WTC11 (cell line): ENCODE measurements at regions not wholly inside any gene's neighbourhood (a gene's known extent, or its start where the extent isn't known, plus 50 kb on each side); places are given as distances from the start of the nearest gene placed in this dataset.

Experiments used
- ATAC-seq: fragments of 200-7000 bp; cut with Tn5 transposase; 2 replicates; pipeline ENCODE4 v1.10.0; 2021; ENCODE audit warnings: mild to moderate bottlenecking, moderate library complexity
- CTCF ChIA-PET: fragments of 300-600 bp; sonication (Branson Sonifier 250); formaldehyde crosslinking; loops from one replicate; lab custom pipeline; 2021; ENCODE audit warnings: antibody characterized with exemption; lab: Charles Lee
- POLR2A ChIA-PET: fragments of 350-600 bp; sonication (Branson Sonifier 250); formaldehyde crosslinking; loops from one replicate; lab custom pipeline; 2021; ENCODE audit warnings: antibody characterized with exemption; lab: Charles Lee
- DNase-seq: peaks from one replicate; pipeline ENCODE4 v3.0.0; 2021; ENCODE audit warnings: low spot score
- H3K27ac Mint-ChIP-seq: 2 replicates; pipeline ENCODE4 v1.8.0; 2021; ENCODE audit warnings: mixed read lengths
- H3K27me3 Mint-ChIP-seq: 2 replicates; pipeline ENCODE4 v1.8.0; 2021; ENCODE audit warnings: low read depth, mild to moderate bottlenecking, moderate library complexity, mixed read lengths
- H3K36me3 Mint-ChIP-seq: 2 replicates; pipeline ENCODE4 v1.8.0; 2021; ENCODE audit warnings: mixed read lengths
- H3K4me1 Mint-ChIP-seq: 2 replicates; pipeline ENCODE4 v1.8.0; 2022; ENCODE audit warnings: mixed read lengths
- H3K4me3 Mint-ChIP-seq: 2 replicates; pipeline ENCODE4 v1.8.0; 2021; ENCODE audit warnings: mild to moderate bottlenecking, moderate library complexity, mixed read lengths
- H3K9me3 Mint-ChIP-seq: 2 replicates; pipeline ENCODE4 v1.8.0; 2021; ENCODE audit warnings: mixed read lengths
- ELF4 ChIP-seq: sonication (generic); formaldehyde crosslinking; IDR thresholded peaks from 2 replicates; pipeline ENCODE4 v1.8.1; 2022; ENCODE audit warnings: low read depth, mild to moderate bottlenecking, moderate library complexity, missing genetic modification reagents
- ESRRA ChIP-seq: sonication (generic); formaldehyde crosslinking; IDR thresholded peaks from 2 replicates; pipeline ENCODE4 v1.8.1; 2022; ENCODE audit warnings: mild to moderate bottlenecking, missing genetic modification reagents, borderline replicate concordance
- FOXJ3 ChIP-seq: sonication (generic); formaldehyde crosslinking; IDR thresholded peaks from 2 replicates; pipeline ENCODE4 v1.9.0; 2021; ENCODE audit warnings: missing genetic modification reagents, mild to moderate bottlenecking, borderline replicate concordance
- FOXK1 ChIP-seq: sonication (generic); formaldehyde crosslinking; IDR thresholded peaks from 2 replicates; pipeline ENCODE4 v1.8.0; 2022; ENCODE audit warnings: mild to moderate bottlenecking, moderate library complexity, missing genetic modification reagents
- GRHL2 ChIP-seq: fragments of 250-450 bp; sonication (Bioruptor Pico); IDR thresholded peaks from 2 replicates; pipeline ENCODE4 v1.8.0; 2022; ENCODE audit warnings: mild to moderate bottlenecking, moderate library complexity; ENCODE audit not compliant: insufficient replicate concordance, severe bottlenecking
- MXD4 ChIP-seq: fragments of 250-450 bp; sonication (Bioruptor Pico); IDR thresholded peaks from 2 replicates; pipeline ENCODE4 v1.8.0; 2021; ENCODE audit warnings: mild to moderate bottlenecking, moderate library complexity, borderline replicate concordance
- SMAD4 ChIP-seq: sonication (generic); formaldehyde crosslinking; IDR thresholded peaks from 2 replicates; pipeline ENCODE4 v1.8.0; 2022; ENCODE audit warnings: mild to moderate bottlenecking, missing genetic modification reagents
- SOX15 ChIP-seq: fragments of 250-450 bp; sonication (Bioruptor Pico); IDR thresholded peaks from 2 replicates; pipeline ENCODE4 v1.9.0; 2021; ENCODE audit warnings: mild to moderate bottlenecking
- SP1 ChIP-seq: sonication (generic); formaldehyde crosslinking; conservative IDR thresholded peaks from 2 replicates; pipeline ENCODE4 v1.8.1; 2022; ENCODE audit warnings: missing genetic modification reagents
- TEAD1 ChIP-seq: sonication (generic); formaldehyde crosslinking; IDR thresholded peaks from 2 replicates; pipeline ENCODE4 v1.8.0; 2022; ENCODE audit warnings: mild to moderate bottlenecking, missing genetic modification reagents
- ZNF263 ChIP-seq: sonication (generic); formaldehyde crosslinking; IDR thresholded peaks from 2 replicates; pipeline ENCODE4 v1.8.1; 2022; ENCODE audit warnings: low read depth, mild to moderate bottlenecking, moderate library complexity, missing genetic modification reagents
- ZNF423 ChIP-seq: fragments of 250-450 bp; sonication (Bioruptor Pico); IDR thresholded peaks from 2 replicates; pipeline ENCODE4 v2.1.2; 2022; ENCODE audit warnings: mild to moderate bottlenecking, moderate library complexity
- TF ChIP-seq, protein P1 (sequence below): sonication (generic); formaldehyde crosslinking; IDR thresholded peaks from 2 replicates; pipeline ENCODE4 v1.8.0; 2023; ENCODE audit warnings: missing genetic modification reagents, mild to moderate bottlenecking, borderline replicate concordance
- TF ChIP-seq, protein P2 (sequence below): sonication (generic); formaldehyde crosslinking; IDR thresholded peaks from 2 replicates; pipeline ENCODE4 v1.8.1; 2023; ENCODE audit warnings: mild to moderate bottlenecking, missing genetic modification reagents, moderate library complexity
- TF ChIP-seq, protein P3 (sequence below): sonication (generic); formaldehyde crosslinking; IDR thresholded peaks from 2 replicates; pipeline ENCODE4 v1.8.1; 2022; ENCODE audit warnings: mild to moderate bottlenecking, missing genetic modification reagents, moderate library complexity, borderline replicate concordance
- TF ChIP-seq, protein P4 (sequence below): fragments of 250-450 bp; sonication (Bioruptor Pico); IDR thresholded peaks from 2 replicates; pipeline ENCODE4 v1.9.0; 2021; ENCODE audit warnings: mild to moderate bottlenecking, borderline replicate concordance
- TF ChIP-seq, protein P5 (sequence below): sonication (generic); formaldehyde crosslinking; IDR thresholded peaks from 2 replicates; pipeline ENCODE4 v1.8.1; 2023; ENCODE audit warnings: mild to moderate bottlenecking, missing genetic modification reagents
- TF ChIP-seq, protein P6 (sequence below): fragments of 250-450 bp; sonication (Bioruptor Pico); IDR thresholded peaks from 2 replicates; pipeline ENCODE4 v2.1.2; 2022; ENCODE audit warnings: mild to moderate bottlenecking, moderate library complexity
- TF ChIP-seq, protein P7 (sequence below): sonication (generic); formaldehyde crosslinking; conservative IDR thresholded peaks from 2 replicates; pipeline ENCODE4 v1.8.1; 2023; ENCODE audit warnings: mild to moderate bottlenecking, low read depth, missing genetic modification reagents, moderate library complexity

DNA sequence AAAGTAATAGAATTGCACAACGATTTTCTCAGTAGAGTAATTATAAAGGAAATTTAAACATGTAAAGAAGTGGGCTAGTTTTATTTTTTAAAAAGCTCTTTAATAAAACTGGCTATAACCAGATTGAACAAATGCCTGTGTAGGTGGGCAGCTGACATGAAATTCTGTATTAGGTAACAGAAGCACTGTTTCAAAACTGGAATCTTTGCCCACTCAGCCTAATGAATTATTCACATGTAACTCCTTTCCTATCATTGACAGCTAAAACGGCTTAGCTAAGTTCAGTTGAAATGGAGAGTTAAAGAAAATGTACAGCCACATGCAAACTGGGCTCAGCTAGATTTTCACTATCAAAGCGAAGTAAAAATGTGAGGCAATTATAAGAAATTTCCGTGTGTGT lies 1300.1 kb upstream of the ACO1 start:
- ATAC-seq: no peak
- ChIA-PET POLR2A (no interaction called here), CTCF (no interaction called here)
- no peaks in the 10 kb centered on the region for H3K36me3 Mint-ChIP-seq
- H3K27ac Mint-ChIP-seq: no peak overlapping the region
- no peaks in the 10 kb centered on the region for H3K9me3 Mint-ChIP-seq
- no peaks in the 10 kb centered on the region for H3K27me3 Mint-ChIP-seq
- DNase-seq: no peak
- H3K4me1 Mint-ChIP-seq: peaks cover 11% of the 10 kb centered on the region
- no peak for TF ChIP-seq ESRRA
- no peak for TF ChIP-seq SP1 (CRISPR knock-in tag)
- TF ChIP-seq MXD4 (CRISPR knock-in tag): no peak
- no peak for TF ChIP-seq GRHL2 (CRISPR knock-in tag)
- no peak for TF ChIP-seq SOX15 (CRISPR knock-in tag)
- no peak for TF ChIP-seq FOXK1
- TF ChIP-seq, protein P1, sequence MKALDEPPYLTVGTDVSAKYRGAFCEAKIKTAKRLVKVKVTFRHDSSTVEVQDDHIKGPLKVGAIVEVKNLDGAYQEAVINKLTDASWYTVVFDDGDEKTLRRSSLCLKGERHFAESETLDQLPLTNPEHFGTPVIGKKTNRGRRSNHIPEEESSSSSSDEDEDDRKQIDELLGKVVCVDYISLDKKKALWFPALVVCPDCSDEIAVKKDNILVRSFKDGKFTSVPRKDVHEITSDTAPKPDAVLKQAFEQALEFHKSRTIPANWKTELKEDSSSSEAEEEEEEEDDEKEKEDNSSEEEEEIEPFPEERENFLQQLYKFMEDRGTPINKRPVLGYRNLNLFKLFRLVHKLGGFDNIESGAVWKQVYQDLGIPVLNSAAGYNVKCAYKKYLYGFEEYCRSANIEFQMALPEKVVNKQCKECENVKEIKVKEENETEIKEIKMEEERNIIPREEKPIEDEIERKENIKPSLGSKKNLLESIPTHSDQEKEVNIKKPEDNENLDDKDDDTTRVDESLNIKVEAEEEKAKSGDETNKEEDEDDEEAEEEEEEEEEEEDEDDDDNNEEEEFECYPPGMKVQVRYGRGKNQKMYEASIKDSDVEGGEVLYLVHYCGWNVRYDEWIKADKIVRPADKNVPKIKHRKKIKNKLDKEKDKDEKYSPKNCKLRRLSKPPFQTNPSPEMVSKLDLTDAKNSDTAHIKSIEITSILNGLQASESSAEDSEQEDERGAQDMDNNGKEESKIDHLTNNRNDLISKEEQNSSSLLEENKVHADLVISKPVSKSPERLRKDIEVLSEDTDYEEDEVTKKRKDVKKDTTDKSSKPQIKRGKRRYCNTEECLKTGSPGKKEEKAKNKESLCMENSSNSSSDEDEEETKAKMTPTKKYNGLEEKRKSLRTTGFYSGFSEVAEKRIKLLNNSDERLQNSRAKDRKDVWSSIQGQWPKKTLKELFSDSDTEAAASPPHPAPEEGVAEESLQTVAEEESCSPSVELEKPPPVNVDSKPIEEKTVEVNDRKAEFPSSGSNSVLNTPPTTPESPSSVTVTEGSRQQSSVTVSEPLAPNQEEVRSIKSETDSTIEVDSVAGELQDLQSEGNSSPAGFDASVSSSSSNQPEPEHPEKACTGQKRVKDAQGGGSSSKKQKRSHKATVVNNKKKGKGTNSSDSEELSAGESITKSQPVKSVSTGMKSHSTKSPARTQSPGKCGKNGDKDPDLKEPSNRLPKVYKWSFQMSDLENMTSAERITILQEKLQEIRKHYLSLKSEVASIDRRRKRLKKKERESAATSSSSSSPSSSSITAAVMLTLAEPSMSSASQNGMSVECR (CRISPR knock-in tag): no peak
- TF ChIP-seq SMAD4: no peak
- TF ChIP-seq, protein P2, sequence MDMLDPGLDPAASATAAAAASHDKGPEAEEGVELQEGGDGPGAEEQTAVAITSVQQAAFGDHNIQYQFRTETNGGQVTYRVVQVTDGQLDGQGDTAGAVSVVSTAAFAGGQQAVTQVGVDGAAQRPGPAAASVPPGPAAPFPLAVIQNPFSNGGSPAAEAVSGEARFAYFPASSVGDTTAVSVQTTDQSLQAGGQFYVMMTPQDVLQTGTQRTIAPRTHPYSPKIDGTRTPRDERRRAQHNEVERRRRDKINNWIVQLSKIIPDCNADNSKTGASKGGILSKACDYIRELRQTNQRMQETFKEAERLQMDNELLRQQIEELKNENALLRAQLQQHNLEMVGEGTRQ (CRISPR knock-in tag): no peak
- no peak for TF ChIP-seq TEAD1 (CRISPR knock-in tag)
- TF ChIP-seq FOXJ3 (CRISPR knock-in tag): no peak
- TF ChIP-seq, protein P3, sequence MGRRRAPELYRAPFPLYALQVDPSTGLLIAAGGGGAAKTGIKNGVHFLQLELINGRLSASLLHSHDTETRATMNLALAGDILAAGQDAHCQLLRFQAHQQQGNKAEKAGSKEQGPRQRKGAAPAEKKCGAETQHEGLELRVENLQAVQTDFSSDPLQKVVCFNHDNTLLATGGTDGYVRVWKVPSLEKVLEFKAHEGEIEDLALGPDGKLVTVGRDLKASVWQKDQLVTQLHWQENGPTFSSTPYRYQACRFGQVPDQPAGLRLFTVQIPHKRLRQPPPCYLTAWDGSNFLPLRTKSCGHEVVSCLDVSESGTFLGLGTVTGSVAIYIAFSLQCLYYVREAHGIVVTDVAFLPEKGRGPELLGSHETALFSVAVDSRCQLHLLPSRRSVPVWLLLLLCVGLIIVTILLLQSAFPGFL (CRISPR knock-in tag): no peak
- TF ChIP-seq, protein P4, sequence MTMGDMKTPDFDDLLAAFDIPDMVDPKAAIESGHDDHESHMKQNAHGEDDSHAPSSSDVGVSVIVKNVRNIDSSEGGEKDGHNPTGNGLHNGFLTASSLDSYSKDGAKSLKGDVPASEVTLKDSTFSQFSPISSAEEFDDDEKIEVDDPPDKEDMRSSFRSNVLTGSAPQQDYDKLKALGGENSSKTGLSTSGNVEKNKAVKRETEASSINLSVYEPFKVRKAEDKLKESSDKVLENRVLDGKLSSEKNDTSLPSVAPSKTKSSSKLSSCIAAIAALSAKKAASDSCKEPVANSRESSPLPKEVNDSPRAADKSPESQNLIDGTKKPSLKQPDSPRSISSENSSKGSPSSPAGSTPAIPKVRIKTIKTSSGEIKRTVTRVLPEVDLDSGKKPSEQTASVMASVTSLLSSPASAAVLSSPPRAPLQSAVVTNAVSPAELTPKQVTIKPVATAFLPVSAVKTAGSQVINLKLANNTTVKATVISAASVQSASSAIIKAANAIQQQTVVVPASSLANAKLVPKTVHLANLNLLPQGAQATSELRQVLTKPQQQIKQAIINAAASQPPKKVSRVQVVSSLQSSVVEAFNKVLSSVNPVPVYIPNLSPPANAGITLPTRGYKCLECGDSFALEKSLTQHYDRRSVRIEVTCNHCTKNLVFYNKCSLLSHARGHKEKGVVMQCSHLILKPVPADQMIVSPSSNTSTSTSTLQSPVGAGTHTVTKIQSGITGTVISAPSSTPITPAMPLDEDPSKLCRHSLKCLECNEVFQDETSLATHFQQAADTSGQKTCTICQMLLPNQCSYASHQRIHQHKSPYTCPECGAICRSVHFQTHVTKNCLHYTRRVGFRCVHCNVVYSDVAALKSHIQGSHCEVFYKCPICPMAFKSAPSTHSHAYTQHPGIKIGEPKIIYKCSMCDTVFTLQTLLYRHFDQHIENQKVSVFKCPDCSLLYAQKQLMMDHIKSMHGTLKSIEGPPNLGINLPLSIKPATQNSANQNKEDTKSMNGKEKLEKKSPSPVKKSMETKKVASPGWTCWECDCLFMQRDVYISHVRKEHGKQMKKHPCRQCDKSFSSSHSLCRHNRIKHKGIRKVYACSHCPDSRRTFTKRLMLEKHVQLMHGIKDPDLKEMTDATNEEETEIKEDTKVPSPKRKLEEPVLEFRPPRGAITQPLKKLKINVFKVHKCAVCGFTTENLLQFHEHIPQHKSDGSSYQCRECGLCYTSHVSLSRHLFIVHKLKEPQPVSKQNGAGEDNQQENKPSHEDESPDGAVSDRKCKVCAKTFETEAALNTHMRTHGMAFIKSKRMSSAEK: no peak
- TF ChIP-seq ZNF423 (CRISPR knock-in tag): no peak
- TF ChIP-seq, protein P5, sequence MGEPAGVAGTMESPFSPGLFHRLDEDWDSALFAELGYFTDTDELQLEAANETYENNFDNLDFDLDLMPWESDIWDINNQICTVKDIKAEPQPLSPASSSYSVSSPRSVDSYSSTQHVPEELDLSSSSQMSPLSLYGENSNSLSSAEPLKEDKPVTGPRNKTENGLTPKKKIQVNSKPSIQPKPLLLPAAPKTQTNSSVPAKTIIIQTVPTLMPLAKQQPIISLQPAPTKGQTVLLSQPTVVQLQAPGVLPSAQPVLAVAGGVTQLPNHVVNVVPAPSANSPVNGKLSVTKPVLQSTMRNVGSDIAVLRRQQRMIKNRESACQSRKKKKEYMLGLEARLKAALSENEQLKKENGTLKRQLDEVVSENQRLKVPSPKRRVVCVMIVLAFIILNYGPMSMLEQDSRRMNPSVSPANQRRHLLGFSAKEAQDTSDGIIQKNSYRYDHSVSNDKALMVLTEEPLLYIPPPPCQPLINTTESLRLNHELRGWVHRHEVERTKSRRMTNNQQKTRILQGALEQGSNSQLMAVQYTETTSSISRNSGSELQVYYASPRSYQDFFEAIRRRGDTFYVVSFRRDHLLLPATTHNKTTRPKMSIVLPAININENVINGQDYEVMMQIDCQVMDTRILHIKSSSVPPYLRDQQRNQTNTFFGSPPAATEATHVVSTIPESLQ (CRISPR knock-in tag): no peak
- TF ChIP-seq ELF4 (CRISPR knock-in tag): no peak
- TF ChIP-seq, protein P6, sequence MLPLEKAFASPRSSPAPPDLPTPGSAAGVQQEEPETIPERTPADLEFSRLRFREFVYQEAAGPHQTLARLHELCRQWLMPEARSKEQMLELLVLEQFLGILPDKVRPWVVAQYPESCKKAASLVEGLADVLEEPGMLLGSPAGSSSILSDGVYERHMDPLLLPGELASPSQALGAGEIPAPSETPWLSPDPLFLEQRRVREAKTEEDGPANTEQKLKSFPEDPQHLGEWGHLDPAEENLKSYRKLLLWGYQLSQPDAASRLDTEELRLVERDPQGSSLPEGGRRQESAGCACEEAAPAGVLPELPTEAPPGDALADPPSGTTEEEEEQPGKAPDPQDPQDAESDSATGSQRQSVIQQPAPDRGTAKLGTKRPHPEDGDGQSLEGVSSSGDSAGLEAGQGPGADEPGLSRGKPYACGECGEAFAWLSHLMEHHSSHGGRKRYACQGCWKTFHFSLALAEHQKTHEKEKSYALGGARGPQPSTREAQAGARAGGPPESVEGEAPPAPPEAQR (CRISPR knock-in tag): no peak
- TF ChIP-seq, protein P7, sequence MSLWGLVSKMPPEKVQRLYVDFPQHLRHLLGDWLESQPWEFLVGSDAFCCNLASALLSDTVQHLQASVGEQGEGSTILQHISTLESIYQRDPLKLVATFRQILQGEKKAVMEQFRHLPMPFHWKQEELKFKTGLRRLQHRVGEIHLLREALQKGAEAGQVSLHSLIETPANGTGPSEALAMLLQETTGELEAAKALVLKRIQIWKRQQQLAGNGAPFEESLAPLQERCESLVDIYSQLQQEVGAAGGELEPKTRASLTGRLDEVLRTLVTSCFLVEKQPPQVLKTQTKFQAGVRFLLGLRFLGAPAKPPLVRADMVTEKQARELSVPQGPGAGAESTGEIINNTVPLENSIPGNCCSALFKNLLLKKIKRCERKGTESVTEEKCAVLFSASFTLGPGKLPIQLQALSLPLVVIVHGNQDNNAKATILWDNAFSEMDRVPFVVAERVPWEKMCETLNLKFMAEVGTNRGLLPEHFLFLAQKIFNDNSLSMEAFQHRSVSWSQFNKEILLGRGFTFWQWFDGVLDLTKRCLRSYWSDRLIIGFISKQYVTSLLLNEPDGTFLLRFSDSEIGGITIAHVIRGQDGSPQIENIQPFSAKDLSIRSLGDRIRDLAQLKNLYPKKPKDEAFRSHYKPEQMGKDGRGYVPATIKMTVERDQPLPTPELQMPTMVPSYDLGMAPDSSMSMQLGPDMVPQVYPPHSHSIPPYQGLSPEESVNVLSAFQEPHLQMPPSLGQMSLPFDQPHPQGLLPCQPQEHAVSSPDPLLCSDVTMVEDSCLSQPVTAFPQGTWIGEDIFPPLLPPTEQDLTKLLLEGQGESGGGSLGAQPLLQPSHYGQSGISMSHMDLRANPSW: no peak
- no peak for TF ChIP-seq ZNF263 (CRISPR knock-in tag)
- H3K4me3 Mint-ChIP-seq: no peak overlapping the region
